Uterus (tissue), 2 donors: ENCODE measurements at regions not wholly inside any gene's neighbourhood (a gene's known extent, or its start where the extent isn't known, plus 50 kb on each side); places are given as distances from the start of the nearest gene placed in this dataset.

Experiments
- POLR2A ChIP-seq, 2 donors: fragments of 450-650 bp; IDR thresholded peaks; one replicate each; pipeline ENCODE4 v1.6.1; 2016; ENCODE audit warnings: antibody characterized with exemption in 2 of 2, mild to moderate bottlenecking in 1 of 2, moderate library complexity in 1 of 2
- TF ChIP-seq, protein P1 (sequence below), 4 experiments: fragments of 200-600 bp in 2 of 4; fragments of 450-650 bp in 2 of 4; sonication (generic) in 2 of 4; IDR thresholded peaks; one replicate each; pipeline ENCODE4 v1.5.1; 2016 to 2019; ENCODE audit warnings: antibody characterized with exemption in 4 of 4, mild to moderate bottlenecking in 2 of 4, moderate library complexity in 1 of 4

DNA sequence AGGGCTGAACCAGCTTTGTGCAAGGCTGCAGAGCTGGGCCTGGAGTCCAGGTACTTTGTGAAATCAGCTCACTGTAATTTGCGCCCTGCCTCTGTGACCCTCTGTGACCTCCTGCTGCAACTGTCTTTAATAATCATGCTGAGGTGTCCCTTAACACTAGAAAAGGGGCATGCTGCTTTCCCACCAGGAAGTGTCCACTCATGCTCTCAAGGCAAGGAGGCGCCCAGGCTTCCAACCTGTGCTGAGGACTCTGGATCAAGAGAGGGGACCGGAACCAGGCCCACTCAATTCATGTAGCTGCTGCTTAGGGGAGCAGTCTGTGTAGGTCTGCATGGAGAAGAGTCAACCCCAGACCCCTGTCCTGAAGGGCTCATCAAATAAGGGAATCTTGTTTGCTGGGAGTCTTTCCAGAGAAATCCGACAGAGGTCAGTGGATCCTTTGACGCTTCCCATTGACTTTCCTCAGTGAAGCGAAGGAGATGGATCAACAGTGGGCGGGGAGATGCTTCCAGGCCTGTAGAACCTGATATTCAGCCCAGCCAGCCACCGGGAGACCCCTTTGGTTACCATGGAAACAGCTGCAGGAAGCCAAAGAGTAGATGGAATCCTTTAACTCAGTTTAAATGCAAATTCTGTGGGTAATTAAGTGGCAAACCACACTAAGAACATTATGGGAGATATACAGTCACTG is 945.9 kb downstream of the GRID1 start:
- TF ChIP-seq, protein P1, sequence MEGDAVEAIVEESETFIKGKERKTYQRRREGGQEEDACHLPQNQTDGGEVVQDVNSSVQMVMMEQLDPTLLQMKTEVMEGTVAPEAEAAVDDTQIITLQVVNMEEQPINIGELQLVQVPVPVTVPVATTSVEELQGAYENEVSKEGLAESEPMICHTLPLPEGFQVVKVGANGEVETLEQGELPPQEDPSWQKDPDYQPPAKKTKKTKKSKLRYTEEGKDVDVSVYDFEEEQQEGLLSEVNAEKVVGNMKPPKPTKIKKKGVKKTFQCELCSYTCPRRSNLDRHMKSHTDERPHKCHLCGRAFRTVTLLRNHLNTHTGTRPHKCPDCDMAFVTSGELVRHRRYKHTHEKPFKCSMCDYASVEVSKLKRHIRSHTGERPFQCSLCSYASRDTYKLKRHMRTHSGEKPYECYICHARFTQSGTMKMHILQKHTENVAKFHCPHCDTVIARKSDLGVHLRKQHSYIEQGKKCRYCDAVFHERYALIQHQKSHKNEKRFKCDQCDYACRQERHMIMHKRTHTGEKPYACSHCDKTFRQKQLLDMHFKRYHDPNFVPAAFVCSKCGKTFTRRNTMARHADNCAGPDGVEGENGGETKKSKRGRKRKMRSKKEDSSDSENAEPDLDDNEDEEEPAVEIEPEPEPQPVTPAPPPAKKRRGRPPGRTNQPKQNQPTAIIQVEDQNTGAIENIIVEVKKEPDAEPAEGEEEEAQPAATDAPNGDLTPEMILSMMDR (IDR thresholded peaks at IDR 0.05), result no peak
- TF ChIP-seq POLR2A (IDR thresholded peaks at IDR 0.05), result no peak
